ENCODE measurements at regions not wholly inside any gene's neighbourhood (a gene's known extent, or its start where the extent isn't known, plus 50 kb on each side); places are given as distances from the start of the nearest gene placed in this dataset.

DNA sequence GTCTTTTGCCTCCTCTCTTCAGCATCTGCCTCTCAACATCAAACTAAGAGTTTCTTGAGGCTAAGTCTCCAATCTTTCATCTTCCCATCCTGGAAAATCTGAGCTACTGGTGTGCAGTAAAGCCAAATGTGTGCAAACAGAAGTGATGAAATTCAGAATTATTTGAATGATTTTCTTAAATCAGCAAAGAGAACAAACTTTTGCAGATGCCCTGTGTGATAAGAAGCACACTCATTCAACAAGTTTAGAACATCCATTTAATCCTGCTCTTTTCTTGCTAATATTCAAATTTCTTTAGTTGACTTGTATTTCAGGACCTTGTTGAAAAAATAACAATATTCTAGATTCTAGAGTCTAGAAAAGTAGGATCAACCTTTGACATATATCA lies 1374.9 kb upstream of the CELF4 start:
- Histone ChIP-seq H3K27me3 (no peaks in the 10 kb centered on the region), H3K4me1 (no peaks in the 10 kb centered on the region), H3K36me3 (no peaks in the 10 kb centered on the region), H3K4me3 (no peak overlapping the region), H3K27ac (no peak overlapping the region), H3K9me3 (peaks cover 0 to 7% (median 0%) of the 10 kb centered on the region in 4 donors)
- ATAC-seq (ENCODE audit: low FRiP score in 2 of 2), result no peak
- TF ChIP-seq, protein P1, sequence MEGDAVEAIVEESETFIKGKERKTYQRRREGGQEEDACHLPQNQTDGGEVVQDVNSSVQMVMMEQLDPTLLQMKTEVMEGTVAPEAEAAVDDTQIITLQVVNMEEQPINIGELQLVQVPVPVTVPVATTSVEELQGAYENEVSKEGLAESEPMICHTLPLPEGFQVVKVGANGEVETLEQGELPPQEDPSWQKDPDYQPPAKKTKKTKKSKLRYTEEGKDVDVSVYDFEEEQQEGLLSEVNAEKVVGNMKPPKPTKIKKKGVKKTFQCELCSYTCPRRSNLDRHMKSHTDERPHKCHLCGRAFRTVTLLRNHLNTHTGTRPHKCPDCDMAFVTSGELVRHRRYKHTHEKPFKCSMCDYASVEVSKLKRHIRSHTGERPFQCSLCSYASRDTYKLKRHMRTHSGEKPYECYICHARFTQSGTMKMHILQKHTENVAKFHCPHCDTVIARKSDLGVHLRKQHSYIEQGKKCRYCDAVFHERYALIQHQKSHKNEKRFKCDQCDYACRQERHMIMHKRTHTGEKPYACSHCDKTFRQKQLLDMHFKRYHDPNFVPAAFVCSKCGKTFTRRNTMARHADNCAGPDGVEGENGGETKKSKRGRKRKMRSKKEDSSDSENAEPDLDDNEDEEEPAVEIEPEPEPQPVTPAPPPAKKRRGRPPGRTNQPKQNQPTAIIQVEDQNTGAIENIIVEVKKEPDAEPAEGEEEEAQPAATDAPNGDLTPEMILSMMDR (IDR thresholded peaks at IDR 0.05), result no peak
- TF ChIP-seq EP300 (IDR thresholded peaks at IDR 0.05) (no peak), POLR2AphosphoS5 (IDR thresholded peaks at IDR 0.05) (no peak), POLR2A (IDR thresholded peaks at IDR 0.05) (no peak)
- no peak for DNase-seq

DNA sequence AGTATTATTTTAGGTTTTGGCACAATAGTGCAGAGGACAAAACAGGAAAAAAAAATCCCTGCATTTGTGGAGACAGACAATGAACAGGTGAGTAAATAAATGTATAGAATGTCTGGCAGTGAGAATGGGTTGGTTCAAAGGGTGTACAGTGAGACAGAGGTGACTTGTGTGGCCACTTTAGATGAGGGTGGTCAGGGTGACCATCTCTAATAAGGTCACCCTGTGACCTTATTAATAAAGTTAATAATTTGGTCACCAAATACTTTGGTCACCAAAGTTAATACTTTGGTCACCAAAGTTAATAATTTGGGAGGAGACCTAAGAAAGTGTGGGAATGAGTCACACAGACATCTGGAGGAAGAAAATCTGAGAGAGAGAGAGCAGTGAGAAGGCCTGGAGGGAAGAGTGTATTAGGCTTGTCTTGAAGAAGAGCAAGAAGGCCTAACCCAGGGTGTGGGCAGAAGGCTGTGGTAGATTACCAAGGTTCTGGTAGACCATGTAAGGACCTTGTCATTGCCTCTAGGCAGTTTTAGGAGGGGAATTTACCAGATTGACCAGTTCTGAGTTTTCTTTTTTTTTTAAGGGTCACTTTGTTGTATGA lies 1368.4 kb upstream of the CELF4 start:
- TF ChIP-seq, protein P1 (IDR thresholded peaks at IDR 0.05), result no peak
- TF ChIP-seq POLR2A (IDR thresholded peaks at IDR 0.05) (no peak), EP300 (IDR thresholded peaks at IDR 0.05) (no peak), POLR2AphosphoS5 (IDR thresholded peaks at IDR 0.05) (no peak)
- Histone ChIP-seq H3K27ac (no peak overlapping the region), H3K27me3 (no peaks in the 10 kb centered on the region), H3K36me3 (no peaks in the 10 kb centered on the region), H3K4me3 (no peak overlapping the region), H3K9me3 (no peaks in the 10 kb centered on the region), H3K4me1 (no peaks in the 10 kb centered on the region)
- DNase-seq, result no peak
- ATAC-seq (ENCODE audit: low FRiP score in 2 of 2), result no peak

DNA sequence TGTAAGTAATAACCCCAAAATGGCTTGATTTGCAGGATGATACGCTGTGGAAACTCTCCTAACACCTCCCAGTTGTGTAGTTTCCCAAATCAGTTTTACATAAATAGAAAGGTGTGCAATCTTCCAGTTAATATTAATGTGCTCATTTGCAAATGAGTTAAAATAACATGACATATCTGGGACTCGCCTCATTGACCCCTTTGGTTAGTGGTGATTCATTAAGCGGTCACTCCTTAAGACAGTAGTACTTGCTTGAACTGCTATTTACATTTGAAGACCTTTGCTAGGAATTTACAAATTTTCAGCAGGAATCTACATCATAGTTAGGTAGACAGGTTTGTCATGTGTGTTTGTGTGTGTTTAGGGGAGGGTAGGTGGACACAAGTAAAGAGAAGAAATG lies 1367.7 kb upstream of the CELF4 start:
- Histone ChIP-seq H3K36me3 (no peaks in the 10 kb centered on the region), H3K27ac (no peak overlapping the region), H3K27me3 (no peaks in the 10 kb centered on the region), H3K4me3 (no peak overlapping the region), H3K4me1 (no peaks in the 10 kb centered on the region), H3K9me3 (no peaks in the 10 kb centered on the region)
- no peak for DNase-seq
- 96 to 97% methylated on average over 3 of the region's 3 CpGs for WGBS, 2 donors
- TF ChIP-seq, protein P1 (IDR thresholded peaks at IDR 0.05), result no peak
- no peak for TF ChIP-seq EP300 (IDR thresholded peaks at IDR 0.05)
- TF ChIP-seq POLR2A (IDR thresholded peaks at IDR 0.05), result no peak
- TF ChIP-seq POLR2AphosphoS5 (IDR thresholded peaks at IDR 0.05), result no peak
- ATAC-seq (ENCODE audit: low FRiP score in 2 of 2), result no peak

DNA sequence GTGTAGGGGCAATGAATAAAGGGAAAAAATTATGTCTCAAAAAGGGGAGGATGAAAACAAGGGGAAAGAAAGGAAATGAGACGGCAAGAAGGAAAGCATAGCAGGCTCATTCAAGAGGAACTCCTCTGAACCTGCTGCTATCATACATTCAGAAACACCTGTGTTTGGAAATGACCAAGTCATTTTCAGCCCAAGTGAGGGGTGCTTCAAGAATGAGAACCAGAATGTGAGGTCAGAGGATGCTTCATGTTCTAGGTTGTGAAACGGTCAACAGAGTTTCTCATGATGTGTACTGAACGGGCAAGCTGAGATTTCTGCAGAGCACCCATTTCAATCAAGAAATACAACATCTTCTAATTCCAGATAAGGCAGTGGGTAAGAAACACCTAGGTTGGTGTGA lies 1367.2 kb upstream of the CELF4 start:
- Histone ChIP-seq H3K9me3 (no peaks in the 10 kb centered on the region), H3K36me3 (no peaks in the 10 kb centered on the region), H3K27me3 (no peaks in the 10 kb centered on the region), H3K4me3 (no peak overlapping the region), H3K4me1 (no peaks in the 10 kb centered on the region), H3K27ac (no peak overlapping the region)
- DNase-seq, result no peak
- no peak for TF ChIP-seq POLR2A (IDR thresholded peaks at IDR 0.05)
- TF ChIP-seq, protein P1 (IDR thresholded peaks at IDR 0.05), result no peak
- no peak for TF ChIP-seq EP300 (IDR thresholded peaks at IDR 0.05)
- TF ChIP-seq POLR2AphosphoS5 (IDR thresholded peaks at IDR 0.05), result no peak
- WGBS, 2 donors, result 85 to 89% methylated on average over 3 of the region's 3 CpGs
- ATAC-seq (ENCODE audit: low FRiP score in 2 of 2), result no peak

DNA sequence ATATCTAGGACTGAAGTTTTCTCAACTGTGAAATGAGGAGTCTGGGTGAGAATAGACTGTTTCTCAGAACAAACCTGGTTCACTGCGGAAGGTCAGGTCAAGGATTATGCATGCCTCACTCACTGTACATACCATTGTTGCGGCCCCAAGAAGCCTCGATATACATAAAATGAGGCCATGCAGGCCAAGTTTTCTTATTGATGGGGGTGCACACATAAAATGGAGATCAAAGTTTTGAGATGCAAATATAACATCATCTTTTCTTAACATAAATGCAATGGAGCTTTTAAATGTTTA lies 1366.1 kb upstream of the CELF4 start:
- DNase-seq (no peak), ATAC-seq (ENCODE audit: low FRiP score in 2 of 2) (no peak)
- TF ChIP-seq POLR2AphosphoS5 (IDR thresholded peaks at IDR 0.05) (no peak), POLR2A (IDR thresholded peaks at IDR 0.05) (no peak), EP300 (IDR thresholded peaks at IDR 0.05) (no peak)
- TF ChIP-seq, protein P1 (IDR thresholded peaks at IDR 0.05), result no peak
- 96 to 100% methylated on average over 3 of the region's 3 CpGs for WGBS, 2 donors
- Histone ChIP-seq H3K4me1 (no peaks in the 10 kb centered on the region), H3K36me3 (no peaks in the 10 kb centered on the region), H3K27me3 (no peaks in the 10 kb centered on the region), H3K9me3 (no peaks in the 10 kb centered on the region), H3K4me3 (no peak overlapping the region), H3K27ac (no peak overlapping the region)
